Upper lobe of left lung (tissue), 4 donors: ENCODE measurements at regions not wholly inside any gene's neighbourhood (a gene's known extent, or its start where the extent isn't known, plus 50 kb on each side); places are given as distances from the start of the nearest gene placed in this dataset.

Experiments
- CTCF ChIP-seq, 6 experiments: fragments of 450-650 bp in 4 of 6; fragments of 200-600 bp in 2 of 6; sonication (generic) in 2 of 6; IDR thresholded peaks; one replicate each; pipeline ENCODE4 v1.5.1; 2016 to 2019; ENCODE audit warnings: antibody characterized with exemption in 6 of 6
- EP300 ChIP-seq, 4 donors: sonication (generic); formaldehyde crosslinking; IDR thresholded peaks; one replicate each; pipeline ENCODE4 v1.5.1; 2017; ENCODE audit warnings: antibody characterized with exemption in 4 of 4, control low read depth in 2 of 4
- POLR2AphosphoS5 ChIP-seq, 2 donors: sonication (generic); formaldehyde crosslinking; IDR thresholded peaks; one replicate each; pipeline ENCODE4 v1.5.1; 2017; ENCODE audit warnings: antibody characterized with exemption in 2 of 2

DNA sequence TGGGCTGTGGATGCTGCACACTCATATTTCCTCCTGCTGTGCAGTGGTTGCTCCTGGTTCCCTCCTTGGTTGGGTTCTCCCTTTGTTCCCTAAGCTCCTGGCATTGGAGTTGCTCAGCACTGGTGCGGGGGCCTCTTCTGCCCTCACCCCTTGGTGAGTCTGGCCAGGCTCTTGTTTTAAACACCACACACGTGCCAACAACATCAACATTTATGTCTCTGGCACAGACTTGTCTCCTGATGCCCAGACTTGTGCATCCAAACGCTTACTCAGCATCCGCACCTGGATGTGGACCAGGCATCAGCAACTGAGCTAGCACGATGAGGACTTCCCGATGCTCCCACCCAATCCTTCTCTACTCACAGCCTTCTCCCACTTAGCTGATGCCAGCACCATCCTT lies 627.6 kb downstream of the NPHP4 start:
- no peak for TF ChIP-seq POLR2AphosphoS5 (IDR thresholded peaks at IDR 0.05)
- no peak for TF ChIP-seq EP300 (IDR thresholded peaks at IDR 0.05)
- no peak for TF ChIP-seq CTCF (IDR thresholded peaks at IDR 0.05)
